Mesendoderm (in vitro differentiated cells): ENCODE measurements at regions not wholly inside any gene's neighbourhood (a gene's known extent, or its start where the extent isn't known, plus 50 kb on each side); places are given as distances from the start of the nearest gene placed in this dataset.

Experiments
- DNase-seq: peaks from one replicate; pipeline ENCODE4 v3.0.0; 2013
- H2AK5ac ChIP-seq: 2 replicates; pipeline ENCODE4 v1.6.1; 2013; ENCODE audit warnings: low read length, inconsistent platforms
- H2BK120ac ChIP-seq: 2 replicates; pipeline ENCODE4 v1.6.1; 2013; ENCODE audit warnings: low read depth, mild to moderate bottlenecking, low read length, moderate library complexity, mixed read lengths
- H2BK15ac ChIP-seq: replicated peaks from 2 replicates; pipeline ENCODE4 v1.6.1; 2013; ENCODE audit warnings: low read depth, mild to moderate bottlenecking, moderate library complexity
- H2BK5ac ChIP-seq: 2 replicates; pipeline ENCODE4 v1.6.1; 2013; ENCODE audit warnings: low read length, inconsistent platforms
- H3K18ac ChIP-seq: 2 replicates; pipeline ENCODE4 v1.6.1; 2013; ENCODE audit warnings: mild to moderate bottlenecking, low read length, mixed read lengths
- H3K23ac ChIP-seq: one replicate; pipeline ENCODE4 v1.6.1; 2013; ENCODE audit warnings: low read length
- H3K27ac ChIP-seq: 2 replicates; pipeline ENCODE4 v1.5.1; 2013; ENCODE audit warnings: low read depth, mild to moderate bottlenecking, inconsistent platforms, low read length, moderate library complexity
- H3K27me3 ChIP-seq: 2 replicates; pipeline ENCODE4 v1.6.1; 2013; ENCODE audit warnings: low read length, control low read depth, mild to moderate bottlenecking, inconsistent platforms; ENCODE audit not compliant: insufficient read depth, poor library complexity
- H3K36me3 ChIP-seq: 2 replicates; pipeline ENCODE4 v1.6.1; 2013; ENCODE audit warnings: low read length, inconsistent platforms; ENCODE audit not compliant: control insufficient read depth, insufficient read depth
- H3K4ac ChIP-seq: one replicate; pipeline ENCODE4 v1.6.1; 2013; ENCODE audit warnings: low read depth, mild to moderate bottlenecking, low read length, moderate library complexity
- H3K4me1 ChIP-seq: 2 replicates; pipeline ENCODE4 v1.6.1; 2013; ENCODE audit warnings: low read depth, low read length, inconsistent platforms; ENCODE audit not compliant: control insufficient read depth
- H3K4me2 ChIP-seq: 2 replicates; pipeline ENCODE4 v1.6.1; 2013; ENCODE audit warnings: low read length
- H3K4me3 ChIP-seq: 2 replicates; pipeline ENCODE4 v1.5.1; 2013; ENCODE audit warnings: mild to moderate bottlenecking, low read length
- H3K56ac ChIP-seq: one replicate; pipeline ENCODE4 v1.6.1; 2013; ENCODE audit warnings: low read length
- H3K79me1 ChIP-seq: 2 replicates; pipeline ENCODE4 v1.6.1; 2013; ENCODE audit warnings: low read length, inconsistent platforms
- H3K79me2 ChIP-seq: 2 replicates; pipeline ENCODE4 v1.6.1; 2013; ENCODE audit warnings: mild to moderate bottlenecking, low read length; ENCODE audit not compliant: control insufficient read depth, insufficient read depth
- H3K9ac ChIP-seq: 2 replicates; pipeline ENCODE4 v1.6.1; 2013; ENCODE audit warnings: low read length, inconsistent platforms
- H4K5ac ChIP-seq: one replicate; pipeline ENCODE4 v1.6.1; 2013; ENCODE audit warnings: low read length
- H4K8ac ChIP-seq: one replicate; pipeline ENCODE4 v1.6.1; 2013; ENCODE audit warnings: low read depth, mild to moderate bottlenecking, control low read depth, low read length, moderate library complexity
- WGBS: extraction: QIAGEN DNeasy Blood & Tissue Kit; methylation state at CpG from one replicate; pipeline ENCODE4 v1.1.7; 2013; ENCODE audit warnings: low lambda C conversion rate, missing lambda C conversion rate; ENCODE audit not compliant: insufficient coverage; ENCODE audit errors: extremely low coverage; 5-methylcytosine and 5-hydroxymethylcytosine counted together

DNA sequence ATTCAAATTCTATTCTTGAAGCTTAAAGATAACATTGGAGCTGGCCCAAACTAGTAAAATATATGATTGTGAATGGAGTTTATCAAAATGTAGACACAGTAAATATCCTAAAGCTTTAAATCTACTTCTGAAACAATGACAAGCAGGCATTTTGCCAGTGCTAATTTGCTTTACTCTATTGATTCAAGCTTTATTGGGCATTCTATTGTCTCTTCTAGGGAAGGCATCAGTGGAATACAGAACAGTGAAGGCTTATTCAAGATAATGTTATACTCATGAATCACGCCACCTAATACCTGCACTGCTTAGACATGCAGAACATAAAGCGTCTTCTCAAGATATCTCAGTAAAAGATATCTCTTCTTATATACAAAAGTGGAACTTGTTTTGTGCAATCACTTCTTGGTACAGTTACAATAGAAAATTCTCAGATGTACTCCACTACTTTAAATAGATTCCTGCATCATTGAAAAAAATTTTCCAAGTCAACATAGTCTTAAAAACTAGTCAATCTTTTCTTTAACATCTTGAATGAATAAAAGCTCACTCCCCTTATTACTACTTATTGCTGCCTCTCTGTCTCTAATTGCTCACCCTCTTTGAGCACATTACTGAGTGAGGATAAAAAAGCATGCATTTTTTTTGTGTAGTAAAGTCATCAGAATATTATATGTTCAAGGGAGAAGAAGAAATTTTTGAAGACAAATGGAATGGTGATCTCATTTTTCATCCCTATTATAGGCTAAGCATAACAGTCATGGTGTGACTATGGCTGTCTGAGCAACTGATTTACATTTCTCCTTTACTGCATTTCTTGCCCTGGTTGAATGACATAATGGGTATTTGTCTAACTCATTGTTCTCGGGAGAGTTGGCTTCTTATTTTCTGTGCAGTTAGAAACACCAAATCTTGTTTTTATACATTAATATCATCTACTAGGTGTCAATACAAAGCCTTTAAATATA lies 98.0 kb upstream of the E2F7 start:
- Histone ChIP-seq H3K9ac (no peak overlapping the region), H2AK5ac (no peak overlapping the region), H3K79me2 (no peaks in the 10 kb centered on the region), H4K5ac (no peak overlapping the region), H3K18ac (no peak overlapping the region), H3K56ac (no peak overlapping the region), H3K27me3 (no peaks in the 10 kb centered on the region), H2BK5ac (no peak overlapping the region), H2BK15ac (no peak overlapping the region), H3K79me1 (no peaks in the 10 kb centered on the region), H3K36me3 (no peaks in the 10 kb centered on the region), H4K8ac (no peak overlapping the region), H3K4me3 (no peak overlapping the region), H3K27ac (no peak overlapping the region), H2BK120ac (no peak overlapping the region), H3K4ac (no peak overlapping the region), H3K4me2 (no peak overlapping the region), H3K4me1 (no peaks in the 10 kb centered on the region), H3K23ac (no peak overlapping the region)
- no peak for DNase-seq
- no CpG with 5 or more reads among the region's 3 CpGs for WGBS

DNA sequence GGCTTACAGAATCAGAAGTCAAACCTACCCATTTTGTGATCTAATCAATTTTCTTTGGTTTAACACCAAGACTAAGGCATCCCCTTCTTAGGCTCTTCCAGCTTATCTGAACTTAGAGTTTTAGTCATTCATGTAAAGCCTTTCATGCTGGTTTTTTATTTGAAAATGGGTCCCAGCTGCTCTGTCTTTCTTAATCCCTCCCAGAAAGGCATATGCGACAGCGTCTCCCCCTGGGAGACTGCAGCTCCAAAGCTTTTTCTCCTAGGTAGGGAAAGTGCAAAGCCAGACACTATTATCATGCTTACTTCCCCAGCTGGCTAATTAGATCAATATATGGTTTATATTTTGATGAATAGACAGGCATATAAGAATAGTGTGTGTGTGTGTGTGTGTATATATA lies 96.6 kb upstream of the E2F7 start:
- no peak overlapping the region for H2BK5ac ChIP-seq
- DNase-seq, result peak; percentile 27
- no peak overlapping the region for H4K5ac ChIP-seq
- H3K4me2 ChIP-seq, result no peak overlapping the region
- H3K79me1 ChIP-seq, result no peaks in the 10 kb centered on the region
- H3K18ac ChIP-seq, result no peak overlapping the region
- H3K36me3 ChIP-seq, result no peaks in the 10 kb centered on the region
- H3K56ac ChIP-seq, result no peak overlapping the region
- no peak overlapping the region for H3K4ac ChIP-seq
- H2BK15ac ChIP-seq, result no peak overlapping the region
- H3K27me3 ChIP-seq, result no peaks in the 10 kb centered on the region
- no CpG with 5 or more reads among the region's 2 CpGs for WGBS
- no peaks in the 10 kb centered on the region for H3K79me2 ChIP-seq
- no peak overlapping the region for H3K23ac ChIP-seq
- no peak overlapping the region for H3K4me3 ChIP-seq
- no peak overlapping the region for H4K8ac ChIP-seq
- H2AK5ac ChIP-seq, result no peak overlapping the region
- no peak overlapping the region for H3K27ac ChIP-seq
- H2BK120ac ChIP-seq, result no peak overlapping the region
- H3K4me1 ChIP-seq, result no peaks in the 10 kb centered on the region
- H3K9ac ChIP-seq, result no peak overlapping the region

- H3K27ac ChIP-seq, result no peak overlapping the region
- no peak overlapping the region for H2BK15ac ChIP-seq
- H3K4me1 ChIP-seq, result no peaks in the 10 kb centered on the region
- no peak overlapping the region for H3K56ac ChIP-seq
- H3K4me2 ChIP-seq, result no peak overlapping the region
- H3K9ac ChIP-seq, result no peak overlapping the region
- H2AK5ac ChIP-seq, result no peak overlapping the region
- no peaks in the 10 kb centered on the region for H3K36me3 ChIP-seq
- H4K5ac ChIP-seq, result no peak overlapping the region
- H2BK120ac ChIP-seq, result no peak overlapping the region
- H2BK5ac ChIP-seq, result no peak overlapping the region
- no peak overlapping the region for H3K18ac ChIP-seq
- DNase-seq, result no peak
- H3K79me2 ChIP-seq, result no peaks in the 10 kb centered on the region
- H4K8ac ChIP-seq, result no peak overlapping the region
- no peaks in the 10 kb centered on the region for H3K79me1 ChIP-seq
- no peak overlapping the region for H3K4ac ChIP-seq
- no peak overlapping the region for H3K23ac ChIP-seq
- H3K4me3 ChIP-seq, result no peak overlapping the region
- H3K27me3 ChIP-seq, result no peaks in the 10 kb centered on the region
Observed at GRCh38 chr12:77160931-77161330, 95.6 kb upstream of the E2F7 start.

DNA sequence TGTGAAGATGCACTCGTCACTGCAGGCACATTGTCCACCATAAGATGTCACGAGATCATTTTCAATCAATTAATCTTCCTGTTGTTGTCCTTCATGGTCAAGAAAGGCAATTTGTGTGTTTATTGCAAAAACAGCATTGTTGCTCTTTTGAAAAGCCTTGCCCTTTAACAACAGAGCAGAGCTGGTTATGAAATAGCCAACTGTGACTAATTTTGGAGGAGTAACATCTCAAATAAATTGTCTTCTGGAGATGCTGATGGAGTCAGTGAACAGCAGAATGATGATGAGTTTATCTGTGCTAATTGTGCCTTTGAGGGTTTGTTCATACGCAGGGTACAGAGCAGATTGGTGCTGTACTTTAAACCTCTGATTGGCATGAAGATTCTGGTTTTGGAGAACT lies 88.3 kb upstream of the E2F7 start:
- Histone ChIP-seq H3K27ac (no peak overlapping the region), H2AK5ac (no peak overlapping the region), H2BK15ac (no peak overlapping the region), H3K79me1 (no peaks in the 10 kb centered on the region), H4K8ac (no peak overlapping the region), H3K18ac (no peak overlapping the region), H3K4me2 (no peak overlapping the region), H3K56ac (no peak overlapping the region), H3K9ac (no peak overlapping the region), H3K27me3 (no peaks in the 10 kb centered on the region), H3K79me2 (no peaks in the 10 kb centered on the region), H4K5ac (no peak overlapping the region), H2BK120ac (no peak overlapping the region), H3K36me3 (no peaks in the 10 kb centered on the region), H3K4me3 (no peak overlapping the region), H3K4me1 (no peaks in the 10 kb centered on the region), H3K4ac (no peak overlapping the region), H2BK5ac (no peak overlapping the region), H3K23ac (no peak overlapping the region)
- DNase-seq, result no peak
- no CpG with 5 or more reads among the region's 3 CpGs for WGBS

- Histone ChIP-seq H3K56ac (no peak overlapping the region), H3K9ac (no peak overlapping the region), H3K79me1 (no peaks in the 10 kb centered on the region), H2BK15ac (no peak overlapping the region), H2BK5ac (no peak overlapping the region), H3K18ac (no peak overlapping the region), H3K4ac (no peak overlapping the region), H3K36me3 (no peaks in the 10 kb centered on the region), H2AK5ac (no peak overlapping the region), H4K8ac (no peak overlapping the region), H3K4me1 (no peaks in the 10 kb centered on the region), H3K27me3 (no peaks in the 10 kb centered on the region), H3K4me3 (no peak overlapping the region), H3K27ac (no peak overlapping the region), H3K79me2 (no peaks in the 10 kb centered on the region), H4K5ac (no peak overlapping the region), H2BK120ac (no peak overlapping the region), H3K23ac (no peak overlapping the region), H3K4me2 (no peak overlapping the region)
- peak; percentile 37 for DNase-seq
- no CpG with 5 or more reads among the region's 2 CpGs for WGBS
Observed at GRCh38 chr12:77152623-77153193, 87.3 kb upstream of the E2F7 start.
